GM13976 (cell line): ENCODE measurements at regions not wholly inside any gene's neighbourhood (a gene's known extent, or its start where the extent isn't known, plus 50 kb on each side); places are given as distances from the start of the nearest gene placed in this dataset.

Source experiments
- DNase-seq: peaks from one replicate; pipeline ENCODE4 v3.0.0; 2012; ENCODE audit warnings: low spot score
- in situ Hi-C: fragments of 300-500 bp; cut with MboI; formaldehyde crosslinking; loops from one replicate; pipeline ENCODE4 v1.12.0; 2022; ENCODE audit warnings: low sequenced_read_pairs, mixed read lengths, inconsistent platforms; ENCODE audit not compliant: unreplicated experiment
- TF ChIP-seq, protein P1 (sequence below): IDR thresholded peaks from 2 replicates; pipeline ENCODE4 v1.5.1; 2012; ENCODE audit warnings: borderline replicate concordance, mild to moderate bottlenecking; ENCODE audit not compliant: insufficient read depth; ENCODE audit errors: extremely low read depth, missing control alignments, control extremely low read depth

DNA sequence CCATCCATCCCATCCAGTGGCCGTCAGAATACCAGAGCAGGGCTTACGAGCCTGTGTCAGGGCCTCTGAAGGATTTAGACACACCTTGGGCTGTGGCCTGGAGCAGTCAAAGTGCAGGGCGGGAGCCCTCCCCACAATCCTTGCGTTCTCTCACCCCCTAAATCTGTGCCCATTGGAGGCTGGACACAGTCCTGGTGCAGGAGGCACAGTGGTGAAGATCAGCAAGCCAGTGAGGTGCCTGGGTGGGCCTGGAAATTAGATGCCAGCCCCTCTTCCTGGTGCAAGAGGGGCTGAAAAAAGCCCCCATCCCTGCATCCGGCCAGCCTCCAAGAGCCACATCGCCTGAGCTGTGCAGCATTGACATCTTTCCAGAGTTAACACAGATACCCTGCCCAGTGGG lies 1045.8 kb downstream of the TBC1D22A start:
- in situ Hi-C loops, result no loop called here
- TF ChIP-seq, protein P1, sequence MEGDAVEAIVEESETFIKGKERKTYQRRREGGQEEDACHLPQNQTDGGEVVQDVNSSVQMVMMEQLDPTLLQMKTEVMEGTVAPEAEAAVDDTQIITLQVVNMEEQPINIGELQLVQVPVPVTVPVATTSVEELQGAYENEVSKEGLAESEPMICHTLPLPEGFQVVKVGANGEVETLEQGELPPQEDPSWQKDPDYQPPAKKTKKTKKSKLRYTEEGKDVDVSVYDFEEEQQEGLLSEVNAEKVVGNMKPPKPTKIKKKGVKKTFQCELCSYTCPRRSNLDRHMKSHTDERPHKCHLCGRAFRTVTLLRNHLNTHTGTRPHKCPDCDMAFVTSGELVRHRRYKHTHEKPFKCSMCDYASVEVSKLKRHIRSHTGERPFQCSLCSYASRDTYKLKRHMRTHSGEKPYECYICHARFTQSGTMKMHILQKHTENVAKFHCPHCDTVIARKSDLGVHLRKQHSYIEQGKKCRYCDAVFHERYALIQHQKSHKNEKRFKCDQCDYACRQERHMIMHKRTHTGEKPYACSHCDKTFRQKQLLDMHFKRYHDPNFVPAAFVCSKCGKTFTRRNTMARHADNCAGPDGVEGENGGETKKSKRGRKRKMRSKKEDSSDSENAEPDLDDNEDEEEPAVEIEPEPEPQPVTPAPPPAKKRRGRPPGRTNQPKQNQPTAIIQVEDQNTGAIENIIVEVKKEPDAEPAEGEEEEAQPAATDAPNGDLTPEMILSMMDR, result no peak
- no peak for DNase-seq

DNA sequence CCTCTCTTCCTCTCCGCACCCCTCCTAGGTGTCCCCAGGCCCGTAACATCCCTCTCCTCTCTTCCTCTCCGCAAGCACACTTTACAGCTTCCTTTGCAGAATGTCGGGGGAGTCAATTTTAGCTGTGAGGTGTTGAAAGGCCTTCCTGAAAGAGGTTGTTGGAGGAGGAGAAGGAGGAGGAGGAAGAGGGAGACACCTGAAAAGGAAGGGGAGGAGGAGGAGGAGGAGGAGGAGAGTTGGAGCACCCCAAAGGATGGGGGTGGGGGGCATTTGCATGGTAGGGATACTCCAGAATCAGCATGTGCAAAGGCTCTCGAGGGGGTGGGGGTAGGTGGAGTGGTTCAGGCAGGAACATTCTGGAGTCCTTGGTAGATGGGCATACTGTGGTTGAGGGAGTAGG lies 1045.1 kb downstream of the TBC1D22A start:
- TF ChIP-seq, protein P1, result no peak
- no peak for DNase-seq
- in situ Hi-C loops, result no loop called here

DNA sequence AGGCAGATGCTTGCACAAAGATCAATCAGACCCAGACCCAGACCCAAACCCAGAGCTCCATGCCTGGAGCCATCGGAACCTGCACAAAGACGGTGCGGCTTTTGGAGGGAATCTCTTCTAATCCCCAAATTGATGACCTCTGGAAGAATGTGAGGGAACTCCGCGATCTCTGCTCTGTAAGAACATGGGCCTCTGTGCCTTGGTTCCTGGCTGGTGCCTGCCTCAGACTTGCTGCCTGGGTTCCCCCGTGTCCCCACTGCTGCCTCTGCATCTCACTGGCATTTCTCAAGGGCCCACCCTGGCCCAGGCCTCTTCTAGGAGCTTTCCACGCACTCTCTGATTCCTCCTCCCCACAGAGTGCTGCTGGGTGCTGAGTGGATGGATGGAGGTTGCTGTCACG lies 1044.4 kb downstream of the TBC1D22A start:
- DNase-seq, result no peak
- TF ChIP-seq, protein P1, result no peak
- in situ Hi-C loops, result no loop called here

DNA sequence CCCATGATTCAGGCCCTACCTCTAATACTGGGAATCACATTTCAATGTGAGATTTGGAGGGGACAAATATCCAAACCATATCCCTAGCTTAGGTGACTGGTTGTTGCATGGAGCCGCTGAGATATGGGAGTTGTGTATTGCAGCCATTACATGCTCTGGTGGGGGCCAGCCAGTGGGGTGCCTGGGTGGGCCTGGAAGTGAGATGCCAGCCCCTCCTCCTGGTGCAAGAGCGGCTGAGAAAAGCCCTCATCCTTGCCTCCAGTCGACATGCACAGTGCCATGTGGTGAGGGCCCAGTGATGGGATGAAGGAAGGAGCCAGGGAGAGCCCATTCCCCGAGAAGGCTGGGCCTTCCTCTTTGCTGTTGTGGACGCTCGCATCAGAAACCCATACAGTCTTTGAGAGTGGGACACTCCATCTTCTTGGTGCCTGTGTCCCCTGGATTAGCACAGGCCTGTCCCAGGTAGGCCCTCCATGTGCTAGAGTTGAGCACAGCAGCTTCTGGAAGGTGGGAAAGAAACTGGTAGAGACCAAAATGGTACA lies 1043.0 kb downstream of the TBC1D22A start:
- DNase-seq, result no peak
- TF ChIP-seq, protein P1, result no peak

DNA sequence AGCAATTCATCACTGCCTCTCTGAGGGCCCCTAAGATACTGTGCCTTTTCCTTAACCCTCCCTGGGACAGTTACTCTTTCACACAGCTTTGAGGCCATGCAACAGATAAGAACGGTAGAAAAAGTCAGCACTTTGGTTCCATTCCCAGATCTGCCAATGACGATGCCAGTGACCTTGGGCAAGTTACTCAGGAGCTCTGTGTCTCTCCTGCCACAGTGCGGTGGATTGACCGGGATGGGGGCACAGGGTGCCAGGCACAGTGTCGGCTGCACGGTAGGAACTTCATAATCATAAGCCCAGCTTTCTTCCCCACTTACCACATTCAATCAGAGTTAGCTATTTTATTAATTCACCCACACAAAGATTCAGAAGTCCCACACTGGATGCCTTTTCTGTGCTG lies 1041.8 kb downstream of the TBC1D22A start:
- DNase-seq, result no peak
- in situ Hi-C loops, result no loop called here
- TF ChIP-seq, protein P1, result no peak

More for the DNA sequence above, 1043.0 kb downstream of the TBC1D22A start:
- in situ Hi-C loops, result no loop called here

DNA sequence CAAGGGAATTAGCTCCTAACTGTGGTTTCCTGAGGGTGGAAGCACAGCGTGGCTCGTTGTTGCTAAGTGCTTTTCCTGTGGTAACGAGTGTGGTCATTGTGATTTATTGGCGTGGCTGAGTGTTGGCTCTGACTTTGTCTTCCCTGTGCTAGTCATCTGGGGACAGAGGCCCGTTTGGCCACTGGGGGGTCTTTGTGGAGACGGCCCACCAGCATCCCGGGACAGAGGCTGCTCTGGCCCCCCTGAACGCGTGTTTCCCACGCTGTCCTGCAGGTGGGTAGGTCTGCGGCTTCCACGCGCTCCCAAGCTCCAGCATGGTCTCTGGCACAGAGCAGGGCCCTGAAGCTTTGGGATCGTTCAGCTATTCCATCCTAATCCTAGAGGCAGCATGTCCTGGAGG lies 1040.0 kb downstream of the TBC1D22A start:
- TF ChIP-seq, protein P1, result no peak
- in situ Hi-C loops, result no loop called here
- no peak for DNase-seq

DNA sequence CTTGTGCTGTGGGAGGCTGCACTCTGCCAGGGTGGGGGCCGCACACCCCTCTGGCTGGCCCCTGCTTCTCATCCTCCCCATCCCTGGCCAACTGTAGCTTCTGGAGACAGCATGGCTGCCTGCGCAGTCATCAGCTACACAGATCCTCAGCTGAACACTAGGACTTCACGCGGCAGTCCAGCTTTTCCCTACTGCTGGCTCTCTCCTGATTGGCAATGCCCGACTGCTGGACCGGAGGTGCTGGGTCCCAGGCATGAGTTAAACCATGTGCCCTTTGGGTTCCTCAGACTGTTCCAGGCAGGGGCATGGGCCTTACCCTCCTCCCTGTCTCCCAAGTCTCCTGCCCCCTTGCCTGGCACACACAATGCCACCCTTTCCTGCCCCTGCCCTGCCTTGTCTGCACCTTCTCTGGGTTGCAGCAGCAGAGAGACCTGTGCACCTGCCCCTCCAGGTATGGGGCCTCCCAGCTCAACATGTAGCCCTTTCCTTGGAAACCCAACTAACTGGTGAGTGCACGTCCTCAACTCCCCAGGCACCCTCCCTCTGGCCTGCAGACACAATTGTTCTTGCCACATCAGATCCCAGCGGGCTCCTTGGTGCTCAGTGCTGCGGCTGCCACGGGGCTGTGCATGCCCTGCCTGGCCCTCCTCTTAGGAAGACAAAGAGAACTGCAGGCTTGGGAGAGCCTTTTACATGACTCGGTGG lies 1039.2 kb downstream of the TBC1D22A start:
- in situ Hi-C loops, result no loop called here
- TF ChIP-seq, protein P1, result no peak
- DNase-seq, result no peak
